ENCODE measurements at regions not wholly inside any gene's neighbourhood (a gene's known extent, or its start where the extent isn't known, plus 50 kb on each side); places are given as distances from the start of the nearest gene placed in this dataset.

GRCh38 chr13:90103099-90103784 is 1244.2 kb upstream of the MIR17HG start:
- TF ChIP-seq EZH2phosphoT487 (IDR thresholded peaks at IDR 0.05) (no peak), EZH2 (IDR thresholded peaks at IDR 0.05) (no peak), CTCF (IDR thresholded peaks at IDR 0.05) (no peak)

Data from neural progenitor cell (in vitro differentiated cells).